NT2/D1 (cell line): ENCODE measurements at regions not wholly inside any gene's neighbourhood (a gene's known extent, or its start where the extent isn't known, plus 50 kb on each side); places are given as distances from the start of the nearest gene placed in this dataset.

Experiments used
- DNase-seq: peaks from one replicate; pipeline ENCODE4 v3.0.0-alpha.2; 2011; ENCODE audit warnings: low read depth, low spot score
- H3K27me3 ChIP-seq: 2 replicates; pipeline ENCODE4 v1.6.0; 2011; ENCODE audit warnings: mild to moderate bottlenecking; ENCODE audit not compliant: insufficient read length, insufficient read depth
- H3K36me3 ChIP-seq: 2 replicates; pipeline ENCODE4 v1.6.1; 2011; ENCODE audit warnings: mild to moderate bottlenecking, low read length, mixed read lengths; ENCODE audit not compliant: insufficient read depth, insufficient read length
- H3K4me1 ChIP-seq: 2 replicates; pipeline ENCODE4 v1.5.1; 2011; ENCODE audit not compliant: insufficient read depth, insufficient read length
- H3K4me3 ChIP-seq: 2 replicates; pipeline ENCODE4 v1.5.1; 2011; ENCODE audit warnings: low read depth; ENCODE audit not compliant: insufficient read length
- H3K9ac ChIP-seq: 2 replicates; pipeline ENCODE4 v1.6.0; 2011; ENCODE audit warnings: low read depth; ENCODE audit not compliant: insufficient read length
- H3K9me3 ChIP-seq: 2 replicates; pipeline ENCODE4 v1.5.1; 2011; ENCODE audit warnings: mild to moderate bottlenecking, low read length; ENCODE audit not compliant: insufficient read depth
- SUZ12 ChIP-seq: IDR thresholded peaks from 2 replicates; pipeline ENCODE4 v1.6.1; 2011; ENCODE audit not compliant: insufficient read length, insufficient read depth; ENCODE audit errors: extremely low read depth
- YY1 ChIP-seq: IDR thresholded peaks from 2 replicates; pipeline ENCODE4 v1.6.1; 2011; ENCODE audit not compliant: insufficient read length, insufficient read depth
- ZNF274 ChIP-seq: IDR thresholded peaks from 2 replicates; pipeline ENCODE4 v1.6.1; 2011; ENCODE audit warnings: mild to moderate bottlenecking, low read depth, low read length

DNA sequence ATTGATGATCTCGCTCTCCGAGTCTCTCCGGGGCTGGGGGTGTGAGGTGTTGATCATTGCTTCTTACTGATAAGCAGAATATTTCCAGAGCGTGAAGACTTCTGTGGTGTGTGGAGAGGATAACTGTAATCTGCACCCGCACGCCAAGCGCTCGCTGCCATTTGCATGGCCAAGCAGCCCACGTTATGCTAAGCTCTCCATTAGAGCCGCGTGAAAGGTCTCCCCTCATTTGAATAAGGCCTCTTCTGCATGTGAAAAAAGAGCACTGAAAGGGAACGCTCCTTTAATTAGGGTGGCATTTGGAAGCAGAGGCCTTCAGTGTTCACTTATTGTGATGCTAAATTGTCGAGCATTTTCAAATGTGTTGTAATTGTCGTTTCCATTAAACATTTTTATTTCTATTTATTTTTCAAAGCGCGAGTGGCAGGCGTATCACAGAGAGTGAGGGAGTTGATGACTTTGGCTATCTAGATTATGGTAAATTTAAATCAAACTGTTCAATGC lies 163.6 kb upstream of the IRX2 start:
- Histone ChIP-seq H3K9me3 (no peaks in the 10 kb centered on the region), H3K4me3 (no peak overlapping the region), H3K36me3 (no peaks in the 10 kb centered on the region), H3K4me1 (no peaks in the 10 kb centered on the region), H3K27me3 (peaks cover 9% of the 10 kb centered on the region), H3K9ac (no peak overlapping the region)
- peak; percentile 80 for DNase-seq
- no peak for TF ChIP-seq SUZ12
- no peak for TF ChIP-seq YY1
- TF ChIP-seq ZNF274: no peak

DNA sequence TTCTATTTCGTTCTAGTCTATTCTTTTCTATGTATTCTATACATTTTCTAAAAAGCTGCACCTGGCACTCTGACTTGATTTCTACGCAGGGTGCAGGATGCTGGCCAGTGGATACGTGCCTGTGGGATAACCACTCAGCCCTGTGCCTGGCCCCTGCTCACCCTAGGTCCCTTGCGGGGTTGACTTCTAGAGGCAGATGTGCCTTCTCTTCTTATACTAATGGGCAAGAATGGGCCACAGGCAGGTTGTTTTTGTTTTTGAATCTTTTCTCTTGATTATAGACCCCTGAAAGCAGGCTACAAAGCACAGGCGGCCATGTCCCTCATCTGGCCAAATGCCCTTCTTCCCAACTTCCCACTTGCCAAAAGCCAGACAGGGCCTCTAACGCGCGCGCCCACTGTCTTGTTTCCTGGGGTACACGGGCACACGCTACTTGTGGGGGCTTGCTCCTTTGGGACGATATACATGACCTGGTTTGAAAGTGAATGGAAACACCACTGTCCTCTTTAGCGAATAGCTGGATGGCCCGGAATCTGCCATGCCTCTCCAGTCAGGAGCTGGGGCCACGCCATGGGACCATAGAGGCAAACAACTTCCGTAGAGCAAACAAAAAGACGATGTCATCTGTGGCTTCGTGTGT lies 162.7 kb upstream of the IRX2 start:
- TF ChIP-seq ZNF274: no peak
- no peak for TF ChIP-seq SUZ12
- no peak for TF ChIP-seq YY1
- Histone ChIP-seq H3K4me1 (no peaks in the 10 kb centered on the region), H3K9me3 (no peaks in the 10 kb centered on the region), H3K27me3 (peaks cover 9% of the 10 kb centered on the region), H3K4me3 (no peak overlapping the region), H3K36me3 (no peaks in the 10 kb centered on the region), H3K9ac (no peak overlapping the region)
- no peak for DNase-seq

DNA sequence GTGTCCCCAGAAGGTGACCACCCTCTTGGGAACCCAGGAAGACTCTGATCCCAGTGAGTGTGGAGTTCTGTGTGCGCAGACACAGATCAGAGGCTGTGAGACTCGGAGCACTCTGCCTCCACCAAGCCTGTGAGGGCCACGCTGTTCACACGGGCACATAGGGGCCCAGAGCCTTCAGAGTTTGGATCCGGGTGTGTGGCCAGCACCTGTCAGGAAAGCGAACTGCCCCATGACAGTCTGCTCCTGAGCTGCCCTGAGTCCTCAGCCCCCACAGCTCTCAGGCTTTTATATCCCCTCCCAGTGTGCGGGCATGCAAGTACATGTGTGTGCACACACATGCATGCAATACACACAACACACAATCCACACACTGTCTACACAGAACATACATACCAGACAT lies 161.8 kb upstream of the IRX2 start:
- TF ChIP-seq YY1 (no peak), SUZ12 (no peak), ZNF274 (no peak)
- no peaks in the 10 kb centered on the region for H3K4me1 ChIP-seq
- no peaks in the 10 kb centered on the region for H3K9me3 ChIP-seq
- DNase-seq: no peak
- H3K36me3 ChIP-seq: no peaks in the 10 kb centered on the region
- H3K9ac ChIP-seq: no peak overlapping the region
- peaks cover 9% of the 10 kb centered on the region for H3K27me3 ChIP-seq
- H3K4me3 ChIP-seq: no peak overlapping the region

DNA sequence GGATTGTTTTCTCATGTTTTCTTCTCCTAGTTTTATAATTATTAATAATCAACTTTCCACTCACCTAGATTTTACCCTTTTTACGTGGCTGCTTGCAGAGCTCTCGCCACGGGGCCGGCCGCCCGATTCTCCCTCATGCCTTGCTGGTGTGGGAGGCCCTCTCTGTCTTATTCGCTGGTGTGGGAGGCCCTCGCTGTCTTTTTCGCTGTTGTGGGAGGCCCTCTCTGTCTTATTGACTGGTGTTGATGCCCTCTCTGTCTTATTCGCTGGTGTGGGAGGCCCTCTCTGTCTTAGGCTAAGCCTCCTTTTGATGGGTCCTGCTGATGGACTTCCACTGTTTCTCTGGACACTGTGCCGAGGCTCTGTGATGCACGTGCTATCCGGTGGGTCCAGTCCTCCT lies 161.3 kb upstream of the IRX2 start:
- Histone ChIP-seq H3K9me3 (no peaks in the 10 kb centered on the region), H3K27me3 (peaks cover 9% of the 10 kb centered on the region), H3K9ac (no peak overlapping the region), H3K36me3 (no peaks in the 10 kb centered on the region), H3K4me1 (no peaks in the 10 kb centered on the region), H3K4me3 (no peak overlapping the region)
- no peak for DNase-seq
- TF ChIP-seq ZNF274 (no peak), YY1 (no peak), SUZ12 (no peak)

DNA sequence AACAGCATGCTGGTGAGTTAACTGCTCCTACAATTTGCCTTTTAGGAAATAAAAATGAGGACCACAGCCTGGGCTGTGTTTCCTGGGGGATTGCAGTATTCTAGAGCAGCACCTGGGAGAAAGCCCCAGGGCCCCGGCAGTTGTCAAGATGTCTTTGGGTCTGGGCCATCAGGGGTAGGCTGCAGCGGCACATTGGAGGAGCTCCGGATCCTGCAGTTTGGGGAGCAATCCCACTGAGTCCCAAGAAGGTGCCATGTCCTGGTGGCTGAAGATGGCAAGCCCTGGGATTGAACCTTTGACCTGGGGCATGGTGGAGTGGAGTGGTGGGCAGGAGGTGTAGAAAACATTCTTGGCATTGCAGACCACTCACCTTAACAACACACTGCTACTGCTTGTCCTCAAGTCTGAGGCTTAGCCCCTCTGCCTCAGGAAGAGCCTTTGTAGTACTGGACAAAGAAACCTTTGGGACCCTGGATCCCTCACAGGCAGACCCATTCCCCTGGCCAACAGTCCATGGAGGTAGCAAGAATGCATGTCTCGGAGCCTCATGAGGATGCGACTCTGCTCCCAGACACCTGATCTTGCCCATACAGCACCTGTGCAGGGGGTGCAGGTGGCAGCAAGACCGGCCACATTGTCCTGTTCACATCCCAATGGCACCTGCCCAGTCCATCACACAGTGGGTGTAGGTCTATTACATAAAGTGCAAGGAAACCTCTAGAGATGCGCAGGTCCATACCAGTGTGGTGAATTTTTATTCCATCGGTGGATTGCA lies 159.1 kb upstream of the IRX2 start:
- H3K9me3 ChIP-seq: no peaks in the 10 kb centered on the region
- DNase-seq: no peak
- H3K4me3 ChIP-seq: no peak overlapping the region
- no peaks in the 10 kb centered on the region for H3K4me1 ChIP-seq
- H3K9ac ChIP-seq: no peak overlapping the region
- H3K27me3 ChIP-seq: peaks cover 9% of the 10 kb centered on the region
- TF ChIP-seq YY1 (no peak), SUZ12 (no peak), ZNF274 (no peak)
- no peaks in the 10 kb centered on the region for H3K36me3 ChIP-seq

DNA sequence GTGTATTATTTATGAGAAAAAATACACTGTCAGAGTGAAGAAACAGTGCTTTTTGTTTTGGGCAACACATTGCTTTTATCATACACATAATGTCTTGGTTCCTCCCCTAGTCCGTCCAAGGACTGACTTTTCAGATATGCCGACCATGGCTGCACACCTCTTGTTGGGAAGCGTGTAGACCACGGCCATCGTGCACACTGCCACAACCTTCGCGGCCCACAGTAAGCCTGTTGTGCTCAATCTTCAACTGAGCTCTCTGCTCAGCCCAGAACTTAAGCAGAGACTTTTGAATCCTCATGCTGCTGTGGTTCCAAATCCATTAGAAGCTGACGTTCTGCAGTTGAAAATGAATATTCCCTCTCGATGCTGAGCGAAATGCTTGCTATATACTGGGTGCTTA lies 157.6 kb upstream of the IRX2 start:
- H3K36me3 ChIP-seq: no peaks in the 10 kb centered on the region
- peaks cover 5% of the 10 kb centered on the region for H3K27me3 ChIP-seq
- no peaks in the 10 kb centered on the region for H3K9me3 ChIP-seq
- no peak for DNase-seq
- no peak overlapping the region for H3K9ac ChIP-seq
- H3K4me1 ChIP-seq: no peaks in the 10 kb centered on the region
- no peak overlapping the region for H3K4me3 ChIP-seq
- TF ChIP-seq SUZ12: no peak

DNA sequence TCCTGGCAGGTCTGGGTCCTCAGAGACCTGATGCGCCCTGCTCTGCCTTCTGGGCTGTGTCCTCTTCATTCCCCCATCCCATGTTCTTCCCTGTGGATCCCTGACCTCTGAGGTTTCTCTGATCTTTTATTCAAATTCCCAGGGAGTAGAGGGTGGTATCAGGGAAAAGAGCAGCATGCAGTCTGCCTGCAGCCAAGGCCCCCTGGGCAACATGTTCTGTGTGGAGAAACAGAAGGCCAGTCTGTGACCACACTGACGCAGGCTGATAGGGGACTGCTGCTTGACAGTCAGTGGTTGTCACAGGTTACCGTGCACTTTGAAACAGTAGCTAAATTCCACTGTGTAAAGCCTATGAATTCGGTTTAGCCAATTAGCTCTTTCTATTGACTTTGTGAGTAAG lies 156.6 kb upstream of the IRX2 start:
- DNase-seq: no peak
- Histone ChIP-seq H3K4me3 (no peak overlapping the region), H3K9ac (no peak overlapping the region), H3K9me3 (no peaks in the 10 kb centered on the region), H3K4me1 (no peaks in the 10 kb centered on the region), H3K36me3 (no peaks in the 10 kb centered on the region), H3K27me3 (no peaks in the 10 kb centered on the region)
- TF ChIP-seq YY1 (no peak), SUZ12 (no peak), ZNF274 (no peak)
